ENCODE measurements at regions not wholly inside any gene's neighbourhood (a gene's known extent, or its start where the extent isn't known, plus 50 kb on each side); places are given as distances from the start of the nearest gene placed in this dataset.

GRCh38 chr6:140205795-140206593 is 831.5 kb upstream of the CITED2 start:
- intact Hi-C loops (cut with micrococcal nuclease; ENCODE audit: unreplicated experiment), result no loop called here
- DNase-seq, result no peak
- Histone ChIP-seq H3F3A (ENCODE audit: insufficient read depth, low read depth) (no peaks in the 10 kb centered on the region), H2AFZ (no peak overlapping the region), H3K79me2 (ENCODE audit: low read depth) (no peaks in the 10 kb centered on the region), H3K36me3 (ENCODE audit: low read depth) (no peaks in the 10 kb centered on the region), H3K9me2 (ENCODE audit: insufficient read depth) (peaks cover 5% of the 10 kb centered on the region; the same call in 1 of the 2 replicates), H4K20me1 (ENCODE audit: insufficient read depth) (no peaks in the 10 kb centered on the region), H3K4me2 (no peak overlapping the region), H3K27ac (no peak overlapping the region), H3K9me3 (ENCODE audit: insufficient read depth, low read depth) (peaks cover 3% of the 10 kb centered on the region), H3K4me3 (no peak overlapping the region), H3K27me3 (ENCODE audit: insufficient read depth, low read depth) (no peaks in the 10 kb centered on the region), H3K4me1 (replicated peaks; ENCODE audit: insufficient read depth) (peaks cover 18% of the 10 kb centered on the region)
- TF ChIP-seq, protein P1, sequence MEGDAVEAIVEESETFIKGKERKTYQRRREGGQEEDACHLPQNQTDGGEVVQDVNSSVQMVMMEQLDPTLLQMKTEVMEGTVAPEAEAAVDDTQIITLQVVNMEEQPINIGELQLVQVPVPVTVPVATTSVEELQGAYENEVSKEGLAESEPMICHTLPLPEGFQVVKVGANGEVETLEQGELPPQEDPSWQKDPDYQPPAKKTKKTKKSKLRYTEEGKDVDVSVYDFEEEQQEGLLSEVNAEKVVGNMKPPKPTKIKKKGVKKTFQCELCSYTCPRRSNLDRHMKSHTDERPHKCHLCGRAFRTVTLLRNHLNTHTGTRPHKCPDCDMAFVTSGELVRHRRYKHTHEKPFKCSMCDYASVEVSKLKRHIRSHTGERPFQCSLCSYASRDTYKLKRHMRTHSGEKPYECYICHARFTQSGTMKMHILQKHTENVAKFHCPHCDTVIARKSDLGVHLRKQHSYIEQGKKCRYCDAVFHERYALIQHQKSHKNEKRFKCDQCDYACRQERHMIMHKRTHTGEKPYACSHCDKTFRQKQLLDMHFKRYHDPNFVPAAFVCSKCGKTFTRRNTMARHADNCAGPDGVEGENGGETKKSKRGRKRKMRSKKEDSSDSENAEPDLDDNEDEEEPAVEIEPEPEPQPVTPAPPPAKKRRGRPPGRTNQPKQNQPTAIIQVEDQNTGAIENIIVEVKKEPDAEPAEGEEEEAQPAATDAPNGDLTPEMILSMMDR (conservative IDR thresholded peaks at IDR 0.05), result no peak
- TF ChIP-seq EZH2 (IDR thresholded peaks at IDR 0.05; ENCODE audit: low read depth), result no peak
- ChIA-PET CTCF (no interaction called here), POLR2A (ENCODE audit: unreplicated experiment) (no interaction called here)
- no TSS peak for BruUV-seq (replicated peaks)

- Histone ChIP-seq H4K20me1 (ENCODE audit: insufficient read depth) (no peaks in the 10 kb centered on the region), H3K4me1 (replicated peaks; ENCODE audit: insufficient read depth) (peaks cover 18% of the 10 kb centered on the region), H3K27ac (no peak overlapping the region), H3K27me3 (ENCODE audit: insufficient read depth, low read depth) (no peaks in the 10 kb centered on the region), H3K79me2 (ENCODE audit: low read depth) (no peaks in the 10 kb centered on the region), H3K9me2 (ENCODE audit: insufficient read depth) (peaks cover 5% of the 10 kb centered on the region; the same call in 1 of the 2 replicates), H3K9me3 (ENCODE audit: insufficient read depth, low read depth) (peaks cover under 1% of the 10 kb centered on the region), H3K36me3 (ENCODE audit: low read depth) (no peaks in the 10 kb centered on the region), H2AFZ (no peak overlapping the region), H3F3A (ENCODE audit: insufficient read depth, low read depth) (no peaks in the 10 kb centered on the region), H3K4me3 (no peak overlapping the region), H3K4me2 (no peak overlapping the region)
- POLR2A ChIA-PET (ENCODE audit: unreplicated experiment), result no interaction called here
- BruUV-seq (replicated peaks), result no TSS peak
- TF ChIP-seq EZH2 (IDR thresholded peaks at IDR 0.05; ENCODE audit: low read depth), result no peak
- TF ChIP-seq, protein P1 (conservative IDR thresholded peaks at IDR 0.05), result no peak
- CTCF ChIA-PET, result no interaction called here
- DNase-seq, result no peak
- intact Hi-C loops (cut with micrococcal nuclease; ENCODE audit: unreplicated experiment), result no loop called here
Measured at GRCh38 chr6:140204154-140204553, 829.7 kb upstream of the CITED2 start.

GRCh38 chr6:140203661-140204147 is 829.3 kb upstream of the CITED2 start:
- Histone ChIP-seq H3K9me3 (ENCODE audit: insufficient read depth, low read depth) (no peaks in the 10 kb centered on the region; the same call in 1 of the 2 replicates), H4K20me1 (ENCODE audit: insufficient read depth) (no peaks in the 10 kb centered on the region), H3K4me2 (no peak overlapping the region), H3K27me3 (ENCODE audit: insufficient read depth, low read depth) (no peaks in the 10 kb centered on the region), H3K27ac (no peak overlapping the region), H3F3A (ENCODE audit: insufficient read depth, low read depth) (no peaks in the 10 kb centered on the region), H3K4me3 (no peak overlapping the region), H2AFZ (no peak overlapping the region), H3K4me1 (replicated peaks; ENCODE audit: insufficient read depth) (peaks cover 18% of the 10 kb centered on the region), H3K79me2 (ENCODE audit: low read depth) (no peaks in the 10 kb centered on the region), H3K9me2 (ENCODE audit: insufficient read depth) (peaks cover 5% of the 10 kb centered on the region; the same call in 1 of the 2 replicates), H3K36me3 (ENCODE audit: low read depth) (no peaks in the 10 kb centered on the region)
- no peak for TF ChIP-seq EZH2 (IDR thresholded peaks at IDR 0.05; ENCODE audit: low read depth)
- TF ChIP-seq, protein P1 (conservative IDR thresholded peaks at IDR 0.05), result no peak
- no TSS peak for BruUV-seq (replicated peaks)
- intact Hi-C loops (cut with micrococcal nuclease; ENCODE audit: unreplicated experiment), result no loop called here
- DNase-seq, result no peak
- CTCF ChIA-PET, result no interaction called here
- POLR2A ChIA-PET (ENCODE audit: unreplicated experiment), result no interaction called here

Data from PC-9 (cell line).